Vagina (tissue), 2 donors: ENCODE measurements at regions not wholly inside any gene's neighbourhood (a gene's known extent, or its start where the extent isn't known, plus 50 kb on each side); places are given as distances from the start of the nearest gene placed in this dataset.

Experiments
- DNase-seq, 2 donors: peaks; one replicate each; pipeline ENCODE4 v3.0.0-alpha.2; 2017; ENCODE audit errors: extremely low spot score in 2 of 2
- H3K27ac ChIP-seq: fragments of 200-600 bp; sonication (generic); one replicate; pipeline ENCODE4 v1.5.1; 2019
- H3K27me3 ChIP-seq: fragments of 200-600 bp; sonication (generic); one replicate; pipeline ENCODE4 v1.5.1; 2019
- H3K36me3 ChIP-seq, 2 donors: fragments of 200-600 bp; sonication (generic); one replicate each; pipeline ENCODE4 v1.5.1; 2017 to 2019
- H3K4me1 ChIP-seq: fragments of 200-600 bp; sonication (generic); one replicate; pipeline ENCODE4 v1.5.1; 2019
- H3K4me3 ChIP-seq, 2 donors: fragments of 200-600 bp; sonication (generic); 1 replicate in 1 of 2; 2 replicates in 1 of 2; pipeline ENCODE4 v1.5.1; 2016 to 2019
- H3K9me3 ChIP-seq: fragments of 200-600 bp; sonication (generic); one replicate; pipeline ENCODE4 v1.5.1; 2019
- POLR2A ChIP-seq, 2 donors: fragments of 450-650 bp; IDR thresholded peaks; one replicate each; pipeline ENCODE4 v1.6.1; 2017; ENCODE audit warnings: antibody characterized with exemption in 2 of 2, mild to moderate bottlenecking in 2 of 2, moderate library complexity in 2 of 2
- POLR2AphosphoS5 ChIP-seq, 2 donors: sonication (generic); formaldehyde crosslinking; IDR thresholded peaks; one replicate each; pipeline ENCODE4 v1.9.0; 2017; ENCODE audit warnings: antibody characterized with exemption in 2 of 2, mild to moderate bottlenecking in 2 of 2, low read depth in 1 of 2; ENCODE audit not compliant: insufficient read depth in 1 of 2
- intact Hi-C: fragments of 100-400 bp; cut with DNase I; formaldehyde crosslinking; loops from one replicate; pipeline ENCODE4 v1.15.1; 2023
- TF ChIP-seq, protein P1 (sequence below), 3 experiments: fragments of 450-650 bp in 2 of 3; fragments of 200-600 bp in 1 of 3; sonication (generic) in 1 of 3; IDR thresholded peaks; one replicate each; pipeline ENCODE4 v1.5.1; 2017 to 2019; ENCODE audit warnings: antibody characterized with exemption in 3 of 3, mild to moderate bottlenecking in 2 of 3, moderate library complexity in 2 of 3

- H3K4me1 ChIP-seq = no peaks in the 10 kb centered on the region
- H3K4me3 ChIP-seq = no peak overlapping the region
- H3K27ac ChIP-seq = no peak overlapping the region
- TF ChIP-seq, protein P1, sequence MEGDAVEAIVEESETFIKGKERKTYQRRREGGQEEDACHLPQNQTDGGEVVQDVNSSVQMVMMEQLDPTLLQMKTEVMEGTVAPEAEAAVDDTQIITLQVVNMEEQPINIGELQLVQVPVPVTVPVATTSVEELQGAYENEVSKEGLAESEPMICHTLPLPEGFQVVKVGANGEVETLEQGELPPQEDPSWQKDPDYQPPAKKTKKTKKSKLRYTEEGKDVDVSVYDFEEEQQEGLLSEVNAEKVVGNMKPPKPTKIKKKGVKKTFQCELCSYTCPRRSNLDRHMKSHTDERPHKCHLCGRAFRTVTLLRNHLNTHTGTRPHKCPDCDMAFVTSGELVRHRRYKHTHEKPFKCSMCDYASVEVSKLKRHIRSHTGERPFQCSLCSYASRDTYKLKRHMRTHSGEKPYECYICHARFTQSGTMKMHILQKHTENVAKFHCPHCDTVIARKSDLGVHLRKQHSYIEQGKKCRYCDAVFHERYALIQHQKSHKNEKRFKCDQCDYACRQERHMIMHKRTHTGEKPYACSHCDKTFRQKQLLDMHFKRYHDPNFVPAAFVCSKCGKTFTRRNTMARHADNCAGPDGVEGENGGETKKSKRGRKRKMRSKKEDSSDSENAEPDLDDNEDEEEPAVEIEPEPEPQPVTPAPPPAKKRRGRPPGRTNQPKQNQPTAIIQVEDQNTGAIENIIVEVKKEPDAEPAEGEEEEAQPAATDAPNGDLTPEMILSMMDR (IDR thresholded peaks at IDR 0.05) = no peak
- no peak for TF ChIP-seq POLR2A (IDR thresholded peaks at IDR 0.05)
- no peaks in the 10 kb centered on the region for H3K36me3 ChIP-seq
- H3K27me3 ChIP-seq = no peaks in the 10 kb centered on the region
- intact Hi-C loops = no loop called here
- H3K9me3 ChIP-seq = no peaks in the 10 kb centered on the region
- no peak for DNase-seq
Measured at GRCh38 chr4:124504431-124504830, 208.1 kb downstream of the ANKRD50 start.

DNA sequence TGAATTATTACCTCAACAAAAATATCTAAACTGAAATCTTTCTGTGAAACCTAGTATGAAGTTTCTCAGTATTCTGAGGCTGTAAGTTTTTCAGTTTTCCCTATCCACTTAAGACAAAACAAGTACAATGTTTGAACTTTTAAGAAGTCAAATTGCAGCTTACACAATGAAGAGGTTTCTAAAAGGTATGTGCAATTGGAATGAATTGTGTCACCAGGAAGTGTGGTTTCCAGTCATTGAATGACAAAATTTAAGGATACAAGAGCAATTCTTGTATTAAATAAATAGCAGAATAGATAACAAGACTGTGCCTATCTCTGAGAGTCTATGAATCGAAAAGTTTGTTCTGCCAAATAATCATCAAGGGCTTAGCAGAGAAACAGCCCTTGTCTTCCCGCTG is 207.3 kb downstream of the ANKRD50 start:
- TF ChIP-seq POLR2AphosphoS5 (IDR thresholded peaks at IDR 0.05; ENCODE audit: insufficient read depth in 1 of 2, low read depth in 1 of 2) (no peak), POLR2A (IDR thresholded peaks at IDR 0.05) (no peak)
- TF ChIP-seq, protein P1 (IDR thresholded peaks at IDR 0.05) = no peak
- Histone ChIP-seq H3K27ac (no peak overlapping the region), H3K4me3 (no peak overlapping the region), H3K9me3 (no peaks in the 10 kb centered on the region), H3K27me3 (no peaks in the 10 kb centered on the region), H3K4me1 (no peaks in the 10 kb centered on the region), H3K36me3 (no peaks in the 10 kb centered on the region)
- no peak for DNase-seq
- intact Hi-C loops = no loop called here

DNA sequence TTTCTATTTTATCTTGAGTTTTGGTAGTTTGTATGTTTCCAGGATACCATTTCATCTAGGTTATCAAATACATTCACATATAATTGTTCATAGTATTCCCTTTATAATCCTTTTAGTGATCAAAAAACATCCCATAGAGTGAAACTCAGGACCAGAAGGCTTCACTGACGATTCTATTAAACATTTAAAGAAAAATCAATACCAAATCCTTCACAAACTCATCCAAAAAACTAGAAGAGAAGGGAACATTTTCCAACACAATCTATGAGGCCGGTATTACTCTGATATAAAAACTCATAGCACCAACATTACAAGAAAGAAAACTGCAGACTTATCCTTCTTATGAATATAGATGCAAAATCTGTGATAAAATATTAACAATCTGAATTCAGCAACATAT is 203.4 kb downstream of the ANKRD50 start:
- Histone ChIP-seq H3K36me3 (no peaks in the 10 kb centered on the region), H3K4me3 (no peak overlapping the region), H3K4me1 (no peaks in the 10 kb centered on the region), H3K27ac (no peak overlapping the region), H3K9me3 (no peaks in the 10 kb centered on the region), H3K27me3 (no peaks in the 10 kb centered on the region)
- intact Hi-C loops = no loop called here
- no peak for DNase-seq
- TF ChIP-seq, protein P1 (IDR thresholded peaks at IDR 0.05) = no peak
- TF ChIP-seq POLR2AphosphoS5 (IDR thresholded peaks at IDR 0.05; ENCODE audit: insufficient read depth in 1 of 2, low read depth in 1 of 2) = no peak
- no peak for TF ChIP-seq POLR2A (IDR thresholded peaks at IDR 0.05)

DNA sequence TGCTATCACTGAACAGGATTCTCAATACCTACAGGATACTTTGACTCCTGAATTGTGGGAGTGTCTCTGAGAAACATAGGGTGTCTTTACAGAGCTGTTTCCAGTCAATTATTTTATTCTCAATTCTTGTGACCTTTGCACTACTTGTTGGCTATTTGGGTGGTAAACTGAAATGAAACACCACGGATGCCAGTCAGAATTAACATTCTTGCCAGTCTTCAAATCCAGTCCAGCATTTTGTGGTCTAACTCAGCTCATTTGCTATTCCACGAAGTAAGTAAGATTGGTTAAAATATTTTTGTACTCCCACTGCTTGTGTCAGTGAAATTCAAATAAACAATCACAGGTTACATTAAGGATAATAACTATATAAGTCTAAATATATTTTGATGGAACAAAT is 197.9 kb downstream of the ANKRD50 start:
- Histone ChIP-seq H3K9me3 (no peaks in the 10 kb centered on the region), H3K4me3 (no peak overlapping the region)
- TF ChIP-seq POLR2A (IDR thresholded peaks at IDR 0.05) = no peak
- no peak for TF ChIP-seq POLR2AphosphoS5 (IDR thresholded peaks at IDR 0.05; ENCODE audit: insufficient read depth in 1 of 2, low read depth in 1 of 2)
- TF ChIP-seq, protein P1 (IDR thresholded peaks at IDR 0.05) = no peak

DNA sequence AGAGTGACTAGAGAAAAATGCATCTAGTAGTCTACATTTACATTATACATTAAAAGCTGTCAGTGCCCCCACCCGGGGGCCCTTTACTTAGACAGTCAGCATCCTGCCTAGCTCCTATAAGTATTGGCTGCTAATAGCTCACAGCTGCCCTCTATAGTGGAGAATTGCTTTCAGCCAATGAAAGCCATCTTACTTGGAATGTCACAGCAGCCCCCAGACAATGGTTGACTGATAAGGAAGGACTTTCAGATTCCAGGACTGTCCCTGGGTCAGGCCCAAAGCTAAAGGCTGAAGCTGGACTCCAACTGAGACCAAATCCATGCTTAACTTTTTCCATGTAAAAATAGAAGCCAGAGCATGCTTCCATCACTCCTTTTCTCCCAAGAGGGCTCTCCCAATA is 196.9 kb downstream of the ANKRD50 start:
- Histone ChIP-seq H3K4me1 (no peaks in the 10 kb centered on the region), H3K4me3 (no peak overlapping the region), H3K27ac (no peak overlapping the region), H3K9me3 (no peaks in the 10 kb centered on the region), H3K27me3 (no peaks in the 10 kb centered on the region), H3K36me3 (no peaks in the 10 kb centered on the region)
- DNase-seq = no peak
- TF ChIP-seq, protein P1 (IDR thresholded peaks at IDR 0.05) = no peak
- TF ChIP-seq POLR2AphosphoS5 (IDR thresholded peaks at IDR 0.05; ENCODE audit: insufficient read depth in 1 of 2, low read depth in 1 of 2) (no peak), POLR2A (IDR thresholded peaks at IDR 0.05) (no peak)
- intact Hi-C loops = no loop called here

More for the DNA sequence above, 197.9 kb downstream of the ANKRD50 start:
- intact Hi-C loops = no loop called here
- no peaks in the 10 kb centered on the region for H3K27me3 ChIP-seq
- no peaks in the 10 kb centered on the region for H3K36me3 ChIP-seq
- H3K27ac ChIP-seq = no peak overlapping the region
- H3K4me1 ChIP-seq = no peaks in the 10 kb centered on the region
- DNase-seq = no peak
